H9 (cell line): ENCODE measurements at regions not wholly inside any gene's neighbourhood (a gene's known extent, or its start where the extent isn't known, plus 50 kb on each side); places are given as distances from the start of the nearest gene placed in this dataset.

Experiments used
- DNase-seq: peaks from one replicate; pipeline ENCODE4 v3.0.0-alpha.2; 2017
- H2AFZ ChIP-seq: one replicate; pipeline ENCODE4 v1.6.1; 2013; ENCODE audit warnings: mild to moderate bottlenecking, low read length, control low read depth, moderate library complexity
- H2AK5ac ChIP-seq: 2 replicates; pipeline ENCODE4 v1.6.1; 2013; ENCODE audit warnings: low read length, control low read depth, mixed read lengths; ENCODE audit not compliant: insufficient read length
- H2BK120ac ChIP-seq: one replicate; pipeline ENCODE4 v1.6.1; 2013; ENCODE audit warnings: low read depth, mild to moderate bottlenecking, low read length, control low read depth, inconsistent platforms; ENCODE audit not compliant: poor library complexity, severe bottlenecking
- H2BK12ac ChIP-seq: 2 replicates; pipeline ENCODE4 v1.6.1; 2013; ENCODE audit warnings: low read length, control low read depth, mixed read lengths, low read depth; ENCODE audit not compliant: insufficient read length
- H2BK15ac ChIP-seq: 2 replicates; pipeline ENCODE4 v1.6.1; 2013; ENCODE audit warnings: low read depth, low read length, control low read depth
- H2BK20ac ChIP-seq: one replicate; pipeline ENCODE4 v1.6.1; 2013; ENCODE audit warnings: low read depth, mild to moderate bottlenecking, low read length, control low read depth, inconsistent platforms; ENCODE audit not compliant: poor library complexity, severe bottlenecking
- H2BK5ac ChIP-seq: 2 replicates; pipeline ENCODE4 v1.6.1; 2013; ENCODE audit warnings: low read length, control low read depth, mixed read lengths; ENCODE audit not compliant: insufficient read length
- H3K14ac ChIP-seq: 2 replicates; pipeline ENCODE4 v1.6.1; 2013; ENCODE audit warnings: low read length, control low read depth; ENCODE audit not compliant: insufficient read depth
- H3K18ac ChIP-seq: 2 replicates; pipeline ENCODE4 v1.6.1; 2013; ENCODE audit warnings: low read depth, mild to moderate bottlenecking, mixed read lengths, low read length, control low read depth; ENCODE audit not compliant: insufficient read length
- H3K23ac ChIP-seq: 2 replicates; pipeline ENCODE4 v1.6.1; 2013; ENCODE audit warnings: low read length, control low read depth, mixed read lengths, low read depth; ENCODE audit not compliant: insufficient read length
- H3K23me2 ChIP-seq: 2 replicates; pipeline ENCODE4 v1.6.1; 2013; ENCODE audit warnings: low read depth, mild to moderate bottlenecking, mixed read lengths, low read length, control low read depth; ENCODE audit not compliant: insufficient read length, poor library complexity, severe bottlenecking
- H3K27ac ChIP-seq: 2 replicates; pipeline ENCODE4 v1.5.1; 2013; ENCODE audit warnings: low read length, control low read depth, mixed read lengths, low read depth; ENCODE audit not compliant: insufficient read length
- H3K27me3 ChIP-seq: 2 replicates; pipeline ENCODE4 v1.6.1; 2013; ENCODE audit warnings: low read length, control low read depth, inconsistent platforms; ENCODE audit not compliant: insufficient read depth
- H3K4ac ChIP-seq: 2 replicates; pipeline ENCODE4 v1.6.1; 2013; ENCODE audit warnings: low read depth, mild to moderate bottlenecking, control low read depth, inconsistent platforms, low read length, moderate library complexity
- H3K4me1 ChIP-seq: 2 replicates; pipeline ENCODE4 v1.6.1; 2013; ENCODE audit warnings: low read length, control low read depth, inconsistent platforms; ENCODE audit not compliant: insufficient read depth
- H3K4me2 ChIP-seq: 2 replicates; pipeline ENCODE4 v1.6.1; 2013; ENCODE audit warnings: low read length, control low read depth, mixed read lengths; ENCODE audit not compliant: insufficient read length, insufficient read depth
- H3K56ac ChIP-seq: 2 replicates; pipeline ENCODE4 v1.6.1; 2013; ENCODE audit warnings: low read depth, mild to moderate bottlenecking, mixed read lengths, low read length, control low read depth; ENCODE audit not compliant: insufficient read length
- H3K79me1 ChIP-seq: 2 replicates; pipeline ENCODE4 v1.6.1; 2013; ENCODE audit warnings: low read depth, mild to moderate bottlenecking, moderate library complexity, low read length, control low read depth, inconsistent platforms; ENCODE audit not compliant: insufficient read depth, poor library complexity, severe bottlenecking
- H3K79me2 ChIP-seq: 2 replicates; pipeline ENCODE4 v1.6.1; 2013; ENCODE audit warnings: low read length, control low read depth, inconsistent platforms; ENCODE audit not compliant: insufficient read depth
- H3K9ac ChIP-seq: 2 replicates; pipeline ENCODE4 v1.6.1; 2013; ENCODE audit warnings: low read length, control low read depth, mixed read lengths; ENCODE audit not compliant: insufficient read length; ENCODE audit errors: extremely low read depth
- H3K9me3 ChIP-seq: one replicate; pipeline ENCODE4 v1.6.1; 2013; ENCODE audit warnings: low read depth, low read length, inconsistent platforms; ENCODE audit not compliant: control insufficient read depth
- H3T11ph ChIP-seq: one replicate; pipeline ENCODE4 v1.6.1; 2013; ENCODE audit warnings: mild to moderate bottlenecking, low read length, control low read depth, inconsistent platforms
- H4K20me1 ChIP-seq: one replicate; pipeline ENCODE4 v1.6.1; 2013; ENCODE audit not compliant: control insufficient read depth, insufficient read length, insufficient read depth
- H4K5ac ChIP-seq: 2 replicates; pipeline ENCODE4 v1.6.1; 2013; ENCODE audit warnings: low read depth, mild to moderate bottlenecking, mixed read lengths, low read length, control low read depth; ENCODE audit not compliant: insufficient read length
- H4K8ac ChIP-seq: replicated peaks from 2 replicates; pipeline ENCODE4 v1.6.1; 2013; ENCODE audit warnings: low read length, control low read depth, mixed read lengths, low read depth; ENCODE audit not compliant: insufficient read length
- H4K91ac ChIP-seq: 2 replicates; pipeline ENCODE4 v1.6.1; 2013; ENCODE audit warnings: low read depth, mild to moderate bottlenecking, moderate library complexity, mixed read lengths, low read length, control low read depth; ENCODE audit not compliant: insufficient read length
- H3K27ac Mint-ChIP-seq, 3 experiments: 2 replicates in 2 of 3; 3 replicates in 1 of 3; pipeline ENCODE4 v1.8.0; 2020 to 2021; ENCODE audit warnings: mixed read lengths in 3 of 3, mild to moderate bottlenecking in 1 of 3, moderate library complexity in 1 of 3
- H3K27me3 Mint-ChIP-seq: 2 replicates; pipeline ENCODE4 v1.8.0; 2021; ENCODE audit warnings: low read depth, mild to moderate bottlenecking, moderate library complexity, mixed read lengths
- H3K36me3 Mint-ChIP-seq, 3 experiments: 2 replicates in 2 of 3; 3 replicates in 1 of 3; pipeline ENCODE4 v1.8.0; 2020 to 2021; ENCODE audit warnings: low read depth in 3 of 3, mixed read lengths in 3 of 3; ENCODE audit not compliant: insufficient read depth in 1 of 3
- H3K4me1 Mint-ChIP-seq, 2 experiments: 2 replicates each; pipeline ENCODE4 v1.8.0; 2020; ENCODE audit warnings: mixed read lengths in 2 of 2
- H3K4me3 Mint-ChIP-seq, 2 experiments: 2 replicates in 1 of 2; 3 replicates in 1 of 2; pipeline ENCODE4 v1.8.0; 2020 to 2021; ENCODE audit warnings: mild to moderate bottlenecking in 2 of 2, mixed read lengths in 2 of 2, moderate library complexity in 1 of 2
- H3K9me3 Mint-ChIP-seq, 2 experiments: 2 replicates in 1 of 2; 3 replicates in 1 of 2; pipeline ENCODE4 v1.8.0; 2020; ENCODE audit warnings: mild to moderate bottlenecking in 2 of 2, mixed read lengths in 2 of 2, moderate library complexity in 1 of 2
- WGBS: extraction: QIAGEN DNeasy Blood & Tissue Kit; methylation state at CpG from one replicate; pipeline ENCODE4 v1.1.7; 2013; ENCODE audit warnings: missing lambda C conversion rate, low lambda C conversion rate, mixed read lengths; ENCODE audit not compliant: insufficient read length; ENCODE audit errors: extremely low coverage; 5-methylcytosine and 5-hydroxymethylcytosine counted together
- TF ChIP-seq, protein P1 (sequence below): fragments of 200-600 bp; sonication (generic); conservative IDR thresholded peaks from 3 replicates; pipeline ENCODE4 v1.8.0; 2021; ENCODE audit warnings: antibody characterized with exemption, mild to moderate bottlenecking

DNA sequence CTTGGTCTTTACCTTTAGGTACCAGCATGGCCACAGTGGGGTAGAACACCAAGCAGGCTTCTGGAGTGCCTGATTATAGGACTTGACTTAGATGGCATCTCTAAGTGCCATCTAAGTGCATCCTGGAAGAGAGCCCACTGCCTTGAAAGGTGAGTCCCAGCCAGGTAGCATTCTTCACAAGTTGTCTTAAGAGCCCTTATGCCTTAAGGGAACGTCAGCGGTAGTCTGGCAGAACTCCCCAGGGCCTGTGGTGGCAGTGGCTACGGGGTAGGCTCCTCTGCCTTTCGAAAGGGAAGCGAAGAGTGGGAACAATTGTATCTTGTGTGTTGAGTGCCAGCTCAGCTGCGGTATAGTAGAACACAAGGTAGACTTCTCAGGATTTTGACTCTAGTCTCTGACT, 549.0 kb downstream of the HS3ST4 start:
- H2BK20ac ChIP-seq: no peak overlapping the region
- TF ChIP-seq, protein P1, sequence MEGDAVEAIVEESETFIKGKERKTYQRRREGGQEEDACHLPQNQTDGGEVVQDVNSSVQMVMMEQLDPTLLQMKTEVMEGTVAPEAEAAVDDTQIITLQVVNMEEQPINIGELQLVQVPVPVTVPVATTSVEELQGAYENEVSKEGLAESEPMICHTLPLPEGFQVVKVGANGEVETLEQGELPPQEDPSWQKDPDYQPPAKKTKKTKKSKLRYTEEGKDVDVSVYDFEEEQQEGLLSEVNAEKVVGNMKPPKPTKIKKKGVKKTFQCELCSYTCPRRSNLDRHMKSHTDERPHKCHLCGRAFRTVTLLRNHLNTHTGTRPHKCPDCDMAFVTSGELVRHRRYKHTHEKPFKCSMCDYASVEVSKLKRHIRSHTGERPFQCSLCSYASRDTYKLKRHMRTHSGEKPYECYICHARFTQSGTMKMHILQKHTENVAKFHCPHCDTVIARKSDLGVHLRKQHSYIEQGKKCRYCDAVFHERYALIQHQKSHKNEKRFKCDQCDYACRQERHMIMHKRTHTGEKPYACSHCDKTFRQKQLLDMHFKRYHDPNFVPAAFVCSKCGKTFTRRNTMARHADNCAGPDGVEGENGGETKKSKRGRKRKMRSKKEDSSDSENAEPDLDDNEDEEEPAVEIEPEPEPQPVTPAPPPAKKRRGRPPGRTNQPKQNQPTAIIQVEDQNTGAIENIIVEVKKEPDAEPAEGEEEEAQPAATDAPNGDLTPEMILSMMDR: no peak
- no peak overlapping the region for H2BK120ac ChIP-seq
- no peaks in the 10 kb centered on the region for H3K27me3 ChIP-seq
- H2BK12ac ChIP-seq: no peak overlapping the region
- no peak overlapping the region for H4K5ac ChIP-seq
- no peak for DNase-seq
- peaks cover 13 to 16% of the 10 kb centered on the region in 2 experiments for H3K9me3 Mint-ChIP-seq
- H3K23me2 ChIP-seq: no peaks in the 10 kb centered on the region
- H3K56ac ChIP-seq: no peak overlapping the region
- H3K9ac ChIP-seq: no peak overlapping the region
- H3K9me3 ChIP-seq: no peaks in the 10 kb centered on the region
- H3T11ph ChIP-seq: no peak overlapping the region
- H3K4ac ChIP-seq: no peak overlapping the region
- no peak overlapping the region for H4K91ac ChIP-seq
- H3K18ac ChIP-seq: no peak overlapping the region
- peaks cover 16 to 18% of the 10 kb centered on the region in 2 experiments for H3K4me1 Mint-ChIP-seq
- H2AFZ ChIP-seq: no peak overlapping the region
- WGBS: no CpG with 5 or more reads among the region's 6 CpGs
- H3K79me1 ChIP-seq: no peaks in the 10 kb centered on the region
- no peak overlapping the region for H2BK15ac ChIP-seq
- H3K79me2 ChIP-seq: no peaks in the 10 kb centered on the region
- H3K36me3 Mint-ChIP-seq: peaks cover 0 to 15% (median 5%) of the 10 kb centered on the region in 3 experiments; a peak in 3 of 7 replicates
- H3K4me3 Mint-ChIP-seq: no peak overlapping the region
- no peak overlapping the region for H3K14ac ChIP-seq
- H3K27ac ChIP-seq: no peak overlapping the region
- H2BK5ac ChIP-seq: no peak overlapping the region
- no peaks in the 10 kb centered on the region for H3K27me3 Mint-ChIP-seq
- no peak overlapping the region for H3K27ac Mint-ChIP-seq
- no peak overlapping the region for H2AK5ac ChIP-seq
- H4K20me1 ChIP-seq: no peaks in the 10 kb centered on the region
- no peak overlapping the region for H3K23ac ChIP-seq
- H3K4me2 ChIP-seq: no peak overlapping the region
- H3K4me1 ChIP-seq: no peaks in the 10 kb centered on the region; the same call in 1 of the 2 replicates
- no peak overlapping the region for H4K8ac ChIP-seq
